A549 (cell line): ENCODE measurements at regions not wholly inside any gene's neighbourhood (a gene's known extent, or its start where the extent isn't known, plus 50 kb on each side); places are given as distances from the start of the nearest gene placed in this dataset.

Experiments
- CEBPB ChIP-seq, 2 experiments: fragments of >200 bp in 1 of 2; sonication (Bioruptor Twin) in 1 of 2; formaldehyde crosslinking in 1 of 2; IDR thresholded peaks; 2 replicates each; pipeline ENCODE4 v1.6.1; 2012 to 2016
- CHD2 ChIP-seq: fragments of 150-350 bp; IDR thresholded peaks from 2 replicates; pipeline ENCODE4 v1.6.1; 2014; ENCODE audit warnings: low read length; ENCODE audit not compliant: partially characterized antibody
- CHD4 ChIP-seq: fragments of 200-600 bp; sonication (generic); IDR thresholded peaks from 2 replicates; pipeline ENCODE4 v1.6.1; 2016; ENCODE audit warnings: antibody characterized with exemption, mild to moderate bottlenecking, borderline replicate concordance
- CTCF ChIP-seq: fragments of >200 bp; sonication (Bioruptor Twin); formaldehyde crosslinking; IDR thresholded peaks from 3 replicates; pipeline ENCODE4 v1.5.1; 2016
- EP300 ChIP-seq, 2 experiments: fragments of >200 bp; sonication (Bioruptor Twin); formaldehyde crosslinking; IDR thresholded peaks; 2 replicates in 1 of 2; 3 replicates in 1 of 2; pipeline ENCODE4 v1.6.1; 2016 to 2017
- ESRRA ChIP-seq: fragments of 150-350 bp; IDR thresholded peaks from 2 replicates; pipeline ENCODE4 v1.6.1; 2014; ENCODE audit warnings: mild to moderate bottlenecking, low read length, borderline replicate concordance
- HMGXB4 ChIP-seq: fragments of 250-450 bp; sonication (Bioruptor Pico); IDR thresholded peaks from 2 replicates; pipeline ENCODE4 v1.5.0; 2021; ENCODE audit warnings: mild to moderate bottlenecking, moderate library complexity, borderline replicate concordance
- POLR2A ChIP-seq: IDR thresholded peaks from 2 replicates; pipeline ENCODE4 v1.6.1; 2012; ENCODE audit warnings: mild to moderate bottlenecking, low read length
- RFX5 ChIP-seq: fragments of 450-650 bp; IDR thresholded peaks from 2 replicates; pipeline ENCODE4 v1.7.1; 2014; ENCODE audit warnings: antibody characterized with exemption, mild to moderate bottlenecking, moderate library complexity
- SREBF2 ChIP-seq: fragments of 450-650 bp; IDR thresholded peaks from 2 replicates; pipeline ENCODE4 v1.6.1; 2014; ENCODE audit warnings: mild to moderate bottlenecking, moderate library complexity
- ZFP36 ChIP-seq: fragments of 450-650 bp; IDR thresholded peaks from 2 replicates; pipeline ENCODE4 v1.6.1; 2014; ENCODE audit warnings: borderline replicate concordance; ENCODE audit not compliant: partially characterized antibody

GRCh38 chr18:40531051-40531450 lies 1424.0 kb upstream of the PIK3C3 start:
- TF ChIP-seq RFX5 = no peak
- no peak for TF ChIP-seq CTCF
- no peak for TF ChIP-seq CHD2
- no peak for TF ChIP-seq POLR2A
- TF ChIP-seq CEBPB (IDR thresholded peaks at IDR 0.05) = no peak
- TF ChIP-seq EP300 (IDR thresholded peaks at IDR 0.05) = no peak
- TF ChIP-seq ZFP36 = no peak
- TF ChIP-seq ESRRA = no peak
- TF ChIP-seq HMGXB4 (CRISPR knock-in tag) = no peak
- TF ChIP-seq SREBF2 = no peak
- no peak for TF ChIP-seq CHD4
